Chondrocyte (in vitro differentiated cells): ENCODE measurements at regions not wholly inside any gene's neighbourhood (a gene's known extent, or its start where the extent isn't known, plus 50 kb on each side); places are given as distances from the start of the nearest gene placed in this dataset.
"Not testable (repeated sequence)": the region's sequence is repeated elsewhere in the genome, so short reads cannot be mapped to it uniquely, and the experiment has no call there.

Experiments
- DNase-seq: peaks from one replicate; pipeline ENCODE4 v3.0.0; 2021; ENCODE audit warnings: mixed read lengths, low spot score
- H3K27ac Mint-ChIP-seq: one replicate; pipeline ENCODE4 v1.8.0; 2021; ENCODE audit warnings: mild to moderate bottlenecking, moderate library complexity, mixed read lengths; ENCODE audit not compliant: unreplicated experiment
- H3K27me3 Mint-ChIP-seq: 2 replicates; pipeline ENCODE4 v1.8.0; 2021; ENCODE audit warnings: low read depth, mixed read lengths
- H3K36me3 Mint-ChIP-seq: 2 replicates; pipeline ENCODE4 v1.8.0; 2021; ENCODE audit warnings: low read depth, mixed read lengths
- H3K4me1 Mint-ChIP-seq: 2 replicates; pipeline ENCODE4 v1.8.0; 2021; ENCODE audit warnings: low read depth, mild to moderate bottlenecking, mixed read lengths
- H3K4me3 Mint-ChIP-seq: one replicate; pipeline ENCODE4 v1.8.0; 2021; ENCODE audit warnings: mild to moderate bottlenecking, moderate library complexity, mixed read lengths; ENCODE audit not compliant: unreplicated experiment
- H3K9me3 Mint-ChIP-seq: 2 replicates; pipeline ENCODE4 v1.8.0; 2021; ENCODE audit warnings: low read depth, mixed read lengths
- TF ChIP-seq, protein P1 (sequence below): fragments of 200-600 bp; sonication (generic); IDR thresholded peaks from 2 replicates; pipeline ENCODE4 v1.5.0; 2021; ENCODE audit warnings: antibody characterized with exemption, mild to moderate bottlenecking, moderate library complexity

DNA sequence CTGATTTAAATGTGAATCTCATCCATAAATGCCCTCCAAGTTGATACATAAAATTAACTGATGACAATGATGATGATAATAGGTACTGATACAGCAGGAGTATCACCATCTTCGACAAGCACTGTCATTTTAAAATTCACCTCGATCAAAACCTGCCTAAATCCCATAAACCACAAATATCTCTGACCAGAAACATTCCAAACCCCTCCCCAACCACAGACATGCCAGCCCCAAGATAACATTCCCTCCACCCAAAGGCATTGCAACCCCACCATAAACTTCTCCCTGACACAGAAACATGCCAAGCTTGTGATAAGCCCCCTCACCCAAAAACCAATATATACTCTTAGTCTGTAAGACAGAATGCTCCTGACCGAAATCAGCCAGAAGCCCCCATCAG lies 63.7 kb upstream of the WDFY3 start:
- no peaks in the 10 kb centered on the region for H3K4me1 Mint-ChIP-seq
- no peak overlapping the region for H3K27ac Mint-ChIP-seq
- H3K27me3 Mint-ChIP-seq = no peaks in the 10 kb centered on the region
- TF ChIP-seq, protein P1, sequence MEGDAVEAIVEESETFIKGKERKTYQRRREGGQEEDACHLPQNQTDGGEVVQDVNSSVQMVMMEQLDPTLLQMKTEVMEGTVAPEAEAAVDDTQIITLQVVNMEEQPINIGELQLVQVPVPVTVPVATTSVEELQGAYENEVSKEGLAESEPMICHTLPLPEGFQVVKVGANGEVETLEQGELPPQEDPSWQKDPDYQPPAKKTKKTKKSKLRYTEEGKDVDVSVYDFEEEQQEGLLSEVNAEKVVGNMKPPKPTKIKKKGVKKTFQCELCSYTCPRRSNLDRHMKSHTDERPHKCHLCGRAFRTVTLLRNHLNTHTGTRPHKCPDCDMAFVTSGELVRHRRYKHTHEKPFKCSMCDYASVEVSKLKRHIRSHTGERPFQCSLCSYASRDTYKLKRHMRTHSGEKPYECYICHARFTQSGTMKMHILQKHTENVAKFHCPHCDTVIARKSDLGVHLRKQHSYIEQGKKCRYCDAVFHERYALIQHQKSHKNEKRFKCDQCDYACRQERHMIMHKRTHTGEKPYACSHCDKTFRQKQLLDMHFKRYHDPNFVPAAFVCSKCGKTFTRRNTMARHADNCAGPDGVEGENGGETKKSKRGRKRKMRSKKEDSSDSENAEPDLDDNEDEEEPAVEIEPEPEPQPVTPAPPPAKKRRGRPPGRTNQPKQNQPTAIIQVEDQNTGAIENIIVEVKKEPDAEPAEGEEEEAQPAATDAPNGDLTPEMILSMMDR = no peak
- no peak for DNase-seq
- H3K4me3 Mint-ChIP-seq = no peak overlapping the region
- H3K9me3 Mint-ChIP-seq = peaks cover 27% of the 10 kb centered on the region
- H3K36me3 Mint-ChIP-seq = no peaks in the 10 kb centered on the region

DNA sequence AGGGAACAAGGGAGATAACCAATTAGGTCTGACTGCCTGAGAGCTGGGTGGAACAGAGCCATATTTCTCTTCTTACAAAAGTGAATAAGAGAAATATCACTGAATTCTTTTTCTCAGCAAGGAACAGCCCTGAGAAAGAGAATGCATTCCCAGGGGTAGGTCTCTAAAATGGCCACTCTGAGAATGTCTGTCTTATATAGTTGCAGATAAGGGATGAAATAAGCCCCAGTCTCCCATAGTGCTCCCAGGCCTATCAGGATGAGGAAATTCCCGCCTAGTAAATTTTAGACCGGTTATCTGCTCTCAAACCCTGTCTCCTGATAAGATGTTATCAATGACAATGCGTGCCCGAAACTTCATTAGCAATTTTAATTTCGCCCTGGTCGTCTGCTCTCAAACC lies 67.3 kb upstream of the WDFY3 start:
- H3K4me1 Mint-ChIP-seq, H3K36me3 Mint-ChIP-seq, H3K4me3 Mint-ChIP-seq, H3K27ac Mint-ChIP-seq, H3K27me3 Mint-ChIP-seq, DNase-seq: not testable (repeated sequence)
- peaks cover 22% of the 10 kb centered on the region for H3K9me3 Mint-ChIP-seq

DNA sequence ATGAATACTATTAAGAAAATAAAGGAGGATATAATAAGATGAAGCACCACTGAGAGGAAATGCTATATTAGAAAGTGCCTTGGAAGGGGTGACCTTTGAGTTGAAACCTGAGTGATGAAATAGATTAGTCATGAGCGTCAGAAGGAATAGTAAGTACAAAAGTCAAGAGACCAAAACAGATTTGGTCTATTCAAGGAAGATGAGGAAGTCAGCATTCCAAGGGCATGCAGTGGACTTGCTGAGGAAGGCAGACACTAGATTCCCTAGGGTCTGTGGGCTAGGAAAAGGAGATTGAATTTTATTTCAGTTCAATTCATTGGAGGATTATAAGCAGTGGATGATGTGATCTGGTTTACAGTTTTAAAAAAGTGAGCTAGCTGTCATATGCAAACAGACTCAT lies 73.0 kb upstream of the WDFY3 start:
- TF ChIP-seq, protein P1 = no peak
- DNase-seq = no peak
- no peak overlapping the region for H3K4me3 Mint-ChIP-seq
- H3K36me3 Mint-ChIP-seq = no peaks in the 10 kb centered on the region
- H3K4me1 Mint-ChIP-seq = peaks cover 5% of the 10 kb centered on the region
- no peaks in the 10 kb centered on the region for H3K27me3 Mint-ChIP-seq
- no peak overlapping the region for H3K27ac Mint-ChIP-seq
- H3K9me3 Mint-ChIP-seq = no peaks in the 10 kb centered on the region

DNA sequence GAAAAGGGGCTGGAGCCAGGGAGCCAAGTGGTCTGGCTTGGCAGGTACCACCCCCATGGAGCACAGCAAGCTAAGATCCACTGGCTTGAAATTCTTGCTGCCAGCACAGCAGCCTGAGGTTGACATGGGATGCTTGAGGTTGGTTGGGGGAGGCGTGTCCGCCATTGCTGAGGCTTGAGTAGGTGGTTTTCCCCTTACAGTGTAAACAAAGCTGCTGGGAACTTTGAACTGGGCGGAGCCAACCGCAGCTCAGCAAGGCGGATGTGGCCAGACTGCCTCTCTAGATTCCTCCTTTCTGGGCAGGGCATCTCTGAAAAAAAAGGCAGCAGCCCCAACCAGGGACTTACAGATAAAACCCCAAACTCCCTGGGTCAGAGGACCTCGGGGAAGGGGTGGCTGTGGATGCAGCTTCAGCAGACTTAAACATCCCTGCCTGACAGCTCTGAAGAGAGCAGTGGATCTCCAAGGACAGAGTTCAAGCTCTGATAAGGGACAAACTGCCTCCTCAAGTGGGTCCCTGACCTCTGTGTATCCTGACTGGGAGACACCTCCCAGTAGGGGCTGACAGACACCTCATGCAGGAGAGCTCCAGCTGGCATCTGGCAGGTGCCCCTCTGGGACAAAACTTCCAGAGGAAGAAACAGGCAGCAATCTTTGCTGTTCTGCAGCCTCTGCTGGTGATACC lies 77.5 kb upstream of the WDFY3 start:
- DNase-seq, H3K4me1 Mint-ChIP-seq, H3K4me3 Mint-ChIP-seq, H3K27ac Mint-ChIP-seq, H3K36me3 Mint-ChIP-seq: not testable (repeated sequence)
- H3K9me3 Mint-ChIP-seq = peaks cover 12% of the 10 kb centered on the region
- peaks cover 22% of the 10 kb centered on the region for H3K27me3 Mint-ChIP-seq

DNA sequence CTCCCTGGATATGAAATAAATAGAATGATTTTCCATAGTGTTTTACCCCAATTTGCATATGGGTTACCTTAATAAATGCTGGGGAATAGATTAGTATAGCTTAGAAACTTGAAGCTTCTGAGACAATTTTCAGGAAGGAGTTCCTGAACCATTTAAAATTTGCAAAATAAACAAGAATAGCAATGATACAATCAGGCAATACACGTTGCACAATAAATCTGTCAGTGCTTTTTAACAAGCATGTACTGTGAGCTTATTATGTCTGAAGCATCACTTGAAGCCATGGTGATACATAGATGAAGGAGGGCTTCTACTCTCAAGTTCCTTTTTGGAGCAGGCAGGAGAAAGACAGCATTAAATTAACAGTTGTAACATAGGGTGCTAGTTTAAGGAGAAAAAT lies 84.2 kb upstream of the WDFY3 start:
- Mint-ChIP-seq H3K27ac (no peak overlapping the region), H3K27me3 (peaks cover 27% of the 10 kb centered on the region), H3K36me3 (peaks cover 4% of the 10 kb centered on the region), H3K4me3 (no peak overlapping the region), H3K9me3 (peaks cover 14% of the 10 kb centered on the region), H3K4me1 (no peaks in the 10 kb centered on the region)
- TF ChIP-seq, protein P1 = no peak
- DNase-seq = no peak

DNA sequence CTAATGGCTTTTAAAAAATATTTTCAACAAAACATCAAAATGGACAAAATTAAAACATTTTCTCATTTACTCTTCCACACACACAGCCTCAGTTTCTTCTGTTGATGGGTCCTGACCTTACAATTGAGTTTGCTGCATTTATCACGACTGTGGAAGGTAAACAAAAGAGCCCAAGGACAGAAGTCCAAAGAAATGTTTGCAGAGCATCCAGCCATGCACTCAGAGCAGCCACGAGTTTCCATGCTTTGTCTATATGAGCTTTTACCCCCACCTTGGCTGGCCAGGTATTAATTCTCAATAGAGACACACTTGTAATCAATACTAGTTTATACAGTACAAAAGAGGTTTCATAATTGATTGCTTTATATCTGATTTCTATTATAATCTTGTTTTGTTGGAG lies 85.0 kb upstream of the WDFY3 start:
- H3K27me3 Mint-ChIP-seq = peaks cover 21% of the 10 kb centered on the region
- no peak overlapping the region for H3K4me3 Mint-ChIP-seq
- H3K27ac Mint-ChIP-seq = no peak overlapping the region
- DNase-seq = no peak
- peaks cover 1% of the 10 kb centered on the region for H3K36me3 Mint-ChIP-seq
- H3K4me1 Mint-ChIP-seq = no peaks in the 10 kb centered on the region
- TF ChIP-seq, protein P1 = no peak
- peaks cover 13% of the 10 kb centered on the region for H3K9me3 Mint-ChIP-seq

DNA sequence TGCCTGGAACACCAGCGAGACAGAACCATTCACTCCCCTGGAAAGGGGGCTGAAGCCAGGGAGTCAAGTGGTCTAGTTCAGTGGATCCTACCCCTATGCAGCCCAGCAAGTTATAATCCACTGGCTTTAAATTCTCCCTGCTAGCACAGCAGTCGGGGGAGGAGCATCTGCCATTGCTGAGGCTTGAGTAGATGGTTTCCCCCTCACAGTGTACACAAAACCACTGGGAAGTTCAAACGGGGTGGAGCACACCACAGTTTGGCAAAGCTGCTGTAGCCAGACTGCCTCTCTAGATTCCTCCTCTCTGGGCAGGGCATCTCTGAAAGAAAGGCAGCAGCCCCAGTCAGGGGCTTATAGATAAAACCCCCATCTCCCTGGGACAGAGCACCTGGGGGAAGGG lies 88.4 kb upstream of the WDFY3 start:
- not testable (repeated sequence) for H3K4me1 Mint-ChIP-seq, H3K9me3 Mint-ChIP-seq, H3K4me3 Mint-ChIP-seq, DNase-seq, H3K36me3 Mint-ChIP-seq, H3K27ac Mint-ChIP-seq
- peaks cover 19% of the 10 kb centered on the region for H3K27me3 Mint-ChIP-seq
